ENCODE measurements at regions not wholly inside any gene's neighbourhood (a gene's known extent, or its start where the extent isn't known, plus 50 kb on each side); places are given as distances from the start of the nearest gene placed in this dataset.

- TF ChIP-seq POLR2A (IDR thresholded peaks at IDR 0.05) (no peak), CTCF (IDR thresholded peaks at IDR 0.05) (no peak), POLR2AphosphoS5 (IDR thresholded peaks at IDR 0.05; ENCODE audit: insufficient read depth in 1 of 2, low read depth in 1 of 2) (no peak)
Measured at GRCh38 chr13:53417601-53418000, 389.0 kb downstream of the OLFM4 start.
